Common myeloid progenitor, CD34-positive (primary cell): ENCODE measurements at regions not wholly inside any gene's neighbourhood (a gene's known extent, or its start where the extent isn't known, plus 50 kb on each side); places are given as distances from the start of the nearest gene placed in this dataset.
"Not testable (repeated sequence)": the region's sequence is repeated elsewhere in the genome, so short reads cannot be mapped to it uniquely, and the experiment has no call there.

Experiments
- CTCF ChIA-PET: fragments of 350-600 bp; sonication (Branson Sonifier 250); formaldehyde crosslinking; loops from one replicate; lab custom pipeline; 2021; ENCODE audit warnings: antibody characterized with exemption; lab: Charles Lee
- POLR2A ChIA-PET: fragments of 350-600 bp; sonication (Branson Sonifier 250); formaldehyde crosslinking; loops from one replicate; lab custom pipeline; 2021; ENCODE audit warnings: antibody characterized with exemption; lab: Charles Lee
- DNase-seq, 3 donors: peaks; one replicate each; pipeline versions ENCODE4 v3.0.0 to v3.0.0-alpha.2; 2013
- H3K27ac ChIP-seq, 2 experiments: 1 replicate in 1 of 2; 2 replicates in 1 of 2; pipeline ENCODE4 v1.7.0; 2013; ENCODE audit warnings: inconsistent platforms in 2 of 2, low read length in 2 of 2, mild to moderate bottlenecking in 2 of 2, low read depth in 1 of 2, moderate library complexity in 1 of 2; ENCODE audit not compliant: severe bottlenecking in 2 of 2, insufficient read depth in 1 of 2, poor library complexity in 1 of 2
- H3K27me3 ChIP-seq, 5 experiments: replicated peaks in 2 of 5; 1 replicate in 3 of 5; 2 replicates in 2 of 5; pipeline versions ENCODE4 v1.6.1 to v1.7.0; 2013; ENCODE audit warnings: low read length in 4 of 5, mild to moderate bottlenecking in 2 of 5, moderate library complexity in 2 of 5, inconsistent platforms in 1 of 5; ENCODE audit not compliant: insufficient read depth in 5 of 5, control insufficient read depth in 4 of 5
- H3K36me3 ChIP-seq, 4 experiments: 1 replicate in 2 of 4; 2 replicates in 2 of 4; pipeline versions ENCODE4 v1.6.1 to v1.7.0; 2013; ENCODE audit warnings: low read length in 3 of 4, control low read depth in 1 of 4, mild to moderate bottlenecking in 1 of 4; ENCODE audit not compliant: control insufficient read depth in 4 of 4, insufficient read depth in 4 of 4
- H3K4me1 ChIP-seq, 4 experiments: 1 replicate in 3 of 4; 2 replicates in 1 of 4; pipeline versions ENCODE4 v1.6.1 to v1.7.1; 2013; ENCODE audit warnings: low read length in 3 of 4, mild to moderate bottlenecking in 3 of 4, control low read depth in 1 of 4, inconsistent platforms in 1 of 4, moderate library complexity in 1 of 4; ENCODE audit not compliant: control insufficient read depth in 4 of 4, insufficient read depth in 4 of 4; ENCODE audit errors: control extremely low read depth in 1 of 4
- H3K4me3 ChIP-seq, 7 experiments: 1 replicate in 4 of 7; 2 replicates in 3 of 7; pipeline versions ENCODE4 v1.5.1 to v1.7.0; 2013; ENCODE audit warnings: mild to moderate bottlenecking in 7 of 7, low read length in 6 of 7, moderate library complexity in 6 of 7, inconsistent platforms in 2 of 7, low read depth in 2 of 7, control low read depth in 1 of 7; ENCODE audit not compliant: insufficient read depth in 4 of 7, control insufficient read depth in 1 of 7; ENCODE audit errors: extremely low read depth in 1 of 7
- H3K9me3 ChIP-seq, 5 experiments: 1 replicate in 4 of 5; 2 replicates in 1 of 5; pipeline versions ENCODE4 v1.6.1 to v1.7.1; 2013; ENCODE audit warnings: low read length in 4 of 5, mild to moderate bottlenecking in 2 of 5, inconsistent platforms in 1 of 5, low read depth in 1 of 5, moderate library complexity in 1 of 5; ENCODE audit not compliant: control insufficient read depth in 4 of 5, insufficient read depth in 2 of 5; ENCODE audit errors: control extremely low read depth in 1 of 5
- WGBS: methylation state at CpG from one replicate; pipeline ENCODE4 v1.1.5; 2013; ENCODE audit not compliant: insufficient coverage; 5-methylcytosine and 5-hydroxymethylcytosine counted together

GRCh38 chr14:35213143-35213788 lies 78.9 kb upstream of the PSMA6 start:
- WGBS: no CpG with 5 or more reads among the region's 6 CpGs
- H3K9me3 ChIP-seq: no peaks in the 10 kb centered on the region
- no peak overlapping the region for H3K27ac ChIP-seq
- H3K4me3 ChIP-seq: no peak overlapping the region
- H3K27me3 ChIP-seq: no peaks in the 10 kb centered on the region
- CTCF ChIA-PET: interaction anchor here (1.2 to 4.5 kb wide), 6 partner anchors 17 to 203 kb away, joined by 3 to 30 read pairs (median 4); partner anchors contain the start of gene NFKBIA
- POLR2A ChIA-PET: no interaction called here
- peaks cover 0 to 3% (median 0%) of the 10 kb centered on the region in 4 experiments for H3K4me1 ChIP-seq
- no peaks in the 10 kb centered on the region for H3K36me3 ChIP-seq
- DNase-seq: no peak

DNA sequence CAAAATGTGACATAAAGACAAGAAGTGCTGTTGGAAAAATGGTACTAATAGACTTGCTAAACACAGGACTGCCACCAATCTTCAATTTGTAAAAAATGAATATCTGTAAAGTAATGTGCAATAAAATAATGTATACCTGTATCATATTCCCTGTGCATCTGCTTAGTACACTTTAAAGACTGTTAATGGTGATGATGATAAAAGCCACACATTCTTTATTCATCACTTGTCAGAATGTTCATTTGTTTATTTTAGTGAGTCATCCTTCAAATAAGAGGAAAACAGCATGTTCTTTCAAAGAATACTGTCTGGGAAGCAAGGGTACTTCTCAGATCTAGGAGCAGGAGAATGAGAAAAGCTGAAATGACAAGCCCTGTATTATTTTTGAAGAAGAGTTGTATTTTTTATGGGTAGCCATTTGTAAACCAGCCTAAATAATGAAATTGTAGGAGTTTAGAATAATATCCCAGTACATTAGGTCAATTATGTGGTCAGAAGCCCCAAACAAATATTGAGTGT lies 78.3 kb upstream of the PSMA6 start:
- H3K27ac ChIP-seq: no peak overlapping the region
- CTCF ChIA-PET: interaction anchor here (1.1 to 4.5 kb wide), 4 partner anchors 16 to 199 kb away, joined by 3 to 30 read pairs (median 4); partner anchors contain the start of gene NFKBIA
- POLR2A ChIA-PET: no interaction called here
- H3K36me3 ChIP-seq: peaks cover 0 to under 1% (median 0%) of the 10 kb centered on the region in 4 experiments
- H3K4me3 ChIP-seq: no peak overlapping the region
- peaks cover 0 to 3% (median 0%) of the 10 kb centered on the region in 4 experiments for H3K4me1 ChIP-seq
- no peak for DNase-seq
- no peaks in the 10 kb centered on the region for H3K9me3 ChIP-seq
- no peaks in the 10 kb centered on the region for H3K27me3 ChIP-seq

- not testable (repeated sequence) for DNase-seq, H3K4me1 ChIP-seq, H3K9me3 ChIP-seq, H3K27me3 ChIP-seq, H3K36me3 ChIP-seq, H3K4me3 ChIP-seq, H3K27ac ChIP-seq
- 100% methylated on average over 2 of the region's 4 CpGs for WGBS
- CTCF ChIA-PET: interaction anchor here (0.8 to 4.5 kb wide), 14 partner anchors 11 to 206 kb away, joined by 3 to 30 read pairs (median 4); partner anchors contain the start of genes NFKBIA and PPP2R3C
- POLR2A ChIA-PET: interaction anchor here (1.1 kb wide), 1 partner anchor 190 kb away, joined by 3 read pairs; the partner anchor contains the start of gene NFKBIA
Observed at GRCh38 chr14:35214402-35214801, 77.8 kb upstream of the PSMA6 start.

DNA sequence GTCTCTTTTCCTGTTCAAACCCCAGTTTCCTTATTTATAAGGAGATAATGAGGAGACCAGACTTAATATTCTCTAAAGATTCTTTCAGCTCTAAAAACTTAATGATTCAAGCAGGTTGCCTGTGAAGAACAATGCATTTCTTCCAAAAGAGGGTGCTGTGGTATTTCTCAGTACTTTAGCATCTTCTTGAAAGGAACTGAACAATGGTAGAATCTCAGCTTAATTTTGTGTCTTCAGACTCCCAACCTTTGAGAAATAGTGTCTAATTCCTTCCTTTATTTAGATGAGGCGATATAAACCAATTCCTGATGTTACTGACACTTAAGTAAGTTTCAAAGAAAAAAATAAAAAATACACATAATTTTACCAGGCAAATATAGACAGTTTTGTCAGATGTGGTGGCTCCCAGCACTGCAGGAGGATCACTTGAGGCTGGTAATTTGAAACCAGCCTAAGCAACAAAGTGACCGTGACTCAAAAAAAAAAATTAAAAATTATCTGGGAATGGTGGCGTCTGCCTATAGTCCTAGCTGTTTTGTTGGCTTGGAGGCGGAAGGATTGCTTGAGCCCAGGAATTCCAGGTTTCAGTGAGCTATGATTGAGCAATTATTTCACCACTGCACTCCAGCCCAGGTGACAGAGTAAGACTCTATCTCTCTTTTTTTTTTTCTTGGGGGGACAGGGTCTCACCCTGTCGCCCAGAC lies 76.9 kb upstream of the PSMA6 start:
- Histone ChIP-seq H3K9me3 (no peaks in the 10 kb centered on the region), H3K27me3 (no peaks in the 10 kb centered on the region), H3K36me3 (peaks cover 0 to 2% (median 0%) of the 10 kb centered on the region in 4 experiments), H3K4me3 (no peak overlapping the region), H3K27ac (no peak overlapping the region), H3K4me1 (peaks cover 0 to 3% (median 0%) of the 10 kb centered on the region in 4 experiments)
- DNase-seq: peak; percentile 34 to 62 (median 58)
- POLR2A ChIA-PET: interaction anchor here (0.6 to 1.1 kb wide), 3 partner anchors 190 to 428 kb away, joined by 3 read pairs; partner anchors contain the start of gene NFKBIA
- 100% methylated on average over 3 of the region's 5 CpGs for WGBS
- CTCF ChIA-PET: interaction anchor here (0.8 to 4.5 kb wide), 16 partner anchors 10 to 205 kb away, joined by 3 to 30 read pairs (median 4); partner anchors contain the start of genes NFKBIA and PPP2R3C

DNA sequence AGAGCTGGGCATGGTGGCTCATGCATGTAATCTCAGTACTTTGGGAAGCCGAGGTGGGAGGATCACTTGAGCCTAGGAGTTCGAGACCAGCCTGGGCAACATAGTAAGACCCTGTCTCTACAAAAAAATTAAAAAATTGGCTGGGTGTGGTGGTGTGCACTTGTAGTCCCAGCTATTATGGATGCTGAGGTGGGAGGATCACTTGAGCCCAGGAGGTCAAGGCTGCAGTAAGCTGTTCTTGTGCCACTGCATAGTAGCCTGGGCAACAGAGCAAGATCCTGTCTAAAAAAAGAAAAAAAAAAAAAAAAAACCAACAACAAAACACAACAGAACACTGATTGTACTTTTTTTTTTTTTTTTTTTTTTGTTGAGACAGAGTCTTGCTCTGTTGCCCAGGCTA lies 74.0 kb upstream of the PSMA6 start:
- POLR2A ChIA-PET: interaction anchor here (0.6 kb wide), 1 partner anchor 68 kb away, joined by 3 read pairs; no protein-coding TSS in a partner anchor
- H3K4me3 ChIP-seq, H3K4me1 ChIP-seq, H3K36me3 ChIP-seq, H3K27ac ChIP-seq, H3K9me3 ChIP-seq, H3K27me3 ChIP-seq, DNase-seq: not testable (repeated sequence)
- no CpG with 5 or more reads among the region's 2 CpGs for WGBS
- CTCF ChIA-PET: interaction anchor here (1.0 to 1.1 kb wide), 3 partner anchors 10 to 196 kb away, joined by 3 read pairs; no protein-coding TSS in a partner anchor

DNA sequence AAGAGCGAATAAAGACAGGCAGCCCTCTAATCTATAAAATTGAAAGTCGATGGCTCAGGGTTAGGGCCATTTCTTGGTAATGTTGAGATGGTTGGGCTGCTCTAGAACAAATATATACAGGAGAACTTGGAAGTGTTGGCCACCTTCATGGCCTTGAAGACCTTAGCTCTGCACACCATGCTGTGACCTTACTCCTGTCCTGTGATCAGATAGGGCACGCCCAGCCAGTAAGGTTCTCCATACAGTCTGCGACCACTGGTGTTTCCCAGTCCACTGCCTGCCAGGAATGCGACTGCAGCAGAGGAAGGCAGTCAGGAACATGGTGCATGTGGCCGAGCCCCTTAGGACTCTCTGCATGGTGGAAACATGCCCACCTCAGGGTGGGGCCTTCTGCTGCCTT lies 73.2 kb upstream of the PSMA6 start:
- ChIA-PET POLR2A (interaction anchor here (0.6 kb wide), 1 partner anchor 21 kb away, joined by 7 read pairs; no protein-coding TSS in a partner anchor), CTCF (interaction anchor here (0.6 to 1.2 kb wide), 4 partner anchors 9 to 195 kb away, joined by 3 read pairs; no protein-coding TSS in a partner anchor)
- no peak overlapping the region for H3K27ac ChIP-seq
- WGBS: 91% methylated on average over 4 of the region's 6 CpGs
- H3K4me1 ChIP-seq: no peaks in the 10 kb centered on the region
- H3K36me3 ChIP-seq: peaks cover 0 to 5% (median 0%) of the 10 kb centered on the region in 4 experiments
- no peaks in the 10 kb centered on the region for H3K9me3 ChIP-seq
- no peaks in the 10 kb centered on the region for H3K27me3 ChIP-seq
- no peak overlapping the region for H3K4me3 ChIP-seq
- DNase-seq: no peak
